ENCODE measurements at regions not wholly inside any gene's neighbourhood (a gene's known extent, or its start where the extent isn't known, plus 50 kb on each side); places are given as distances from the start of the nearest gene placed in this dataset.

DNA sequence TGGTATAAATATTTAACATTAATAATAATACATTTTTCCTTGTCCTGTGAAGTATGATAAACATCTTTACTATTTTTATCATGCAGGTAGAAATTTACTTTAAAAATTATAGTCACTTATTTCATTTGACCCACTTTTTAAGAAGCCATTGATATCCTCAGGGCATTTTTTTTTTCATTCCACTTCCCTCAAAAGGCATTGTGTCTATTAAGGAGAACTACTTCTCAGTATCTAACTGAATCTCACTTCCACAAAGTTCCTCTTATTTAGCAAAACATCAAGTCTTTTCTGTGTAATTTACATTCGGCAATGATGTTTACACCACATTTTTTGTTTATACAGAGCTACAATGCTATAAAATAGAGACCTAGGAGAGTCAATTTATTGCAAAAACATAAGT, 388.2 kb upstream of the AKR1E2 start:
- ATAC-seq (no peak), DNase-seq (no peak)
- Mint-ChIP-seq H3K4me1 (ENCODE audit: low read depth) (no peaks in the 10 kb centered on the region), H3K9me3 (peaks cover 4% of the 10 kb centered on the region), H3K4me3 (no peak overlapping the region), H3K27ac (no peak overlapping the region), H3K36me3 (ENCODE audit: low read depth) (peaks cover 2% of the 10 kb centered on the region), H3K27me3 (no peaks in the 10 kb centered on the region)
- ChIA-PET POLR2A (no interaction called here), CTCF (no interaction called here)
- intact Hi-C loops (cut with micrococcal nuclease), result no loop called here
- TF ChIP-seq, protein P1, sequence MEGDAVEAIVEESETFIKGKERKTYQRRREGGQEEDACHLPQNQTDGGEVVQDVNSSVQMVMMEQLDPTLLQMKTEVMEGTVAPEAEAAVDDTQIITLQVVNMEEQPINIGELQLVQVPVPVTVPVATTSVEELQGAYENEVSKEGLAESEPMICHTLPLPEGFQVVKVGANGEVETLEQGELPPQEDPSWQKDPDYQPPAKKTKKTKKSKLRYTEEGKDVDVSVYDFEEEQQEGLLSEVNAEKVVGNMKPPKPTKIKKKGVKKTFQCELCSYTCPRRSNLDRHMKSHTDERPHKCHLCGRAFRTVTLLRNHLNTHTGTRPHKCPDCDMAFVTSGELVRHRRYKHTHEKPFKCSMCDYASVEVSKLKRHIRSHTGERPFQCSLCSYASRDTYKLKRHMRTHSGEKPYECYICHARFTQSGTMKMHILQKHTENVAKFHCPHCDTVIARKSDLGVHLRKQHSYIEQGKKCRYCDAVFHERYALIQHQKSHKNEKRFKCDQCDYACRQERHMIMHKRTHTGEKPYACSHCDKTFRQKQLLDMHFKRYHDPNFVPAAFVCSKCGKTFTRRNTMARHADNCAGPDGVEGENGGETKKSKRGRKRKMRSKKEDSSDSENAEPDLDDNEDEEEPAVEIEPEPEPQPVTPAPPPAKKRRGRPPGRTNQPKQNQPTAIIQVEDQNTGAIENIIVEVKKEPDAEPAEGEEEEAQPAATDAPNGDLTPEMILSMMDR (IDR thresholded peaks at IDR 0.05), result no peak

DNA sequence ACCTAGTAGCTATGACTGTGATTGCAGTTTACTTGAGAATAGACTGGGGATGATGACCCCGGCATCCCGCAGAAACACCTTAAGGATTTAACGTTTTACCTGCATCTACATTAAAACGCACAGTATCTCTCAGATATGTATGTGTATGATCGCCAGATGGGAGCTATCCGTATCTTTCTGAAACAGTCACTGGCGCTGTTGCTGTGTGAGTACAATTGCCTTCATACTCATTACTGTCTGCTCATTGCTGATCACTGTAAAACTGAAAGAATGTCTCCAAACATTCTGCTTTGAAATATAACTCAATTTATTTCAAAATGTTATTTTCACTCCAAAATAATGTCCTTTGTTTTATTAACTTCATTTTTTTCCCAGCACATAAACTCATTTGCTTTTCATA, 388.9 kb upstream of the AKR1E2 start:
- no peak overlapping the region for H3K27ac Mint-ChIP-seq
- H3K4me1 Mint-ChIP-seq (ENCODE audit: low read depth), result no peaks in the 10 kb centered on the region
- POLR2A ChIA-PET, result no interaction called here
- H3K9me3 Mint-ChIP-seq, result peaks cover 1% of the 10 kb centered on the region
- no peaks in the 10 kb centered on the region for H3K27me3 Mint-ChIP-seq
- CTCF ChIA-PET, result no interaction called here
- TF ChIP-seq, protein P1 (IDR thresholded peaks at IDR 0.05), result no peak
- DNase-seq (no peak), ATAC-seq (no peak)
- H3K36me3 Mint-ChIP-seq (ENCODE audit: low read depth), result peaks cover 1% of the 10 kb centered on the region
- H3K4me3 Mint-ChIP-seq, result no peak overlapping the region
- intact Hi-C loops (cut with micrococcal nuclease), result no loop called here

DNA sequence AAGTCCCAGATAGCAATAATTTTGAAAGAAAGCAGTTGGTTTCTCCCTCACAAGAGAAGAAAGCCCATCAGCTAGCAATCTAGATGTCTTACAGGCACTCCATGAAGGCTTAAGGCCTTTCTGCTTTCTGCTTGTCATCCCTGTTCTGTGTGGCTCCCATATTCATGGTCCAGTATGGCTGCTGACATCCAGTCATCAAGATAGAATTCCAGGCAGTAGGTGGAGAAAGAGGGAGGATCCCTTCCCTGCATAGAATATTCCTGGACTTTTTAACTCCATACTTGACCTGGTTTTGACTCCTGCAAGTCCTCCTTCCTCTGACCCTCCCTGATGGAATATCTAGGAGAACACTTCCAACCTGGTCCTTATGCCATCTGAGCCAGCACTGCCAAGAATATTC, 389.9 kb upstream of the AKR1E2 start:
- POLR2A ChIA-PET, result no interaction called here
- Mint-ChIP-seq H3K4me1 (ENCODE audit: low read depth) (no peaks in the 10 kb centered on the region), H3K27me3 (no peaks in the 10 kb centered on the region), H3K36me3 (ENCODE audit: low read depth) (no peaks in the 10 kb centered on the region), H3K4me3 (no peak overlapping the region), H3K27ac (no peak overlapping the region), H3K9me3 (no peaks in the 10 kb centered on the region)
- ATAC-seq (no peak), DNase-seq (no peak)
- TF ChIP-seq, protein P1 (IDR thresholded peaks at IDR 0.05), result no peak
- intact Hi-C loops (cut with micrococcal nuclease), result no loop called here
- CTCF ChIA-PET, result interaction anchor here (0.8 kb wide), 1 partner anchor 14 kb away, joined by 3 read pairs; no protein-coding TSS in a partner anchor

- no peak for ATAC-seq
- H3K4me1 Mint-ChIP-seq (ENCODE audit: low read depth), result no peaks in the 10 kb centered on the region
- ChIA-PET POLR2A (no interaction called here), CTCF (no interaction called here)
- TF ChIP-seq, protein P1 (IDR thresholded peaks at IDR 0.05), result no peak
- H3K9me3 Mint-ChIP-seq, result no peaks in the 10 kb centered on the region
- no peaks in the 10 kb centered on the region for H3K27me3 Mint-ChIP-seq
- no peak for DNase-seq
- no peak overlapping the region for H3K27ac Mint-ChIP-seq
- intact Hi-C loops (cut with micrococcal nuclease), result no loop called here
- H3K4me3 Mint-ChIP-seq, result no peak overlapping the region
- H3K36me3 Mint-ChIP-seq (ENCODE audit: low read depth), result no peaks in the 10 kb centered on the region
Observed at GRCh38 chr10:4434516-4435071, 391.4 kb upstream of the AKR1E2 start.

GRCh38 chr10:4434105-4434504, 391.9 kb upstream of the AKR1E2 start:
- POLR2A ChIA-PET, result no interaction called here
- TF ChIP-seq, protein P1 (IDR thresholded peaks at IDR 0.05), result no peak
- Mint-ChIP-seq H3K36me3 (ENCODE audit: low read depth) (no peaks in the 10 kb centered on the region), H3K9me3 (no peaks in the 10 kb centered on the region), H3K4me1 (ENCODE audit: low read depth) (no peaks in the 10 kb centered on the region), H3K27ac (no peak overlapping the region), H3K4me3 (no peak overlapping the region), H3K27me3 (no peaks in the 10 kb centered on the region)
- DNase-seq (no peak), ATAC-seq (no peak)
- CTCF ChIA-PET, result no interaction called here
- intact Hi-C loops (cut with micrococcal nuclease), result no loop called here
